Adrenal gland (tissue), 5 donors: ENCODE measurements at regions not wholly inside any gene's neighbourhood (a gene's known extent, or its start where the extent isn't known, plus 50 kb on each side); places are given as distances from the start of the nearest gene placed in this dataset.

Experiments used
- CTCF ChIP-seq, 6 experiments: fragments of 450-650 bp in 4 of 6; fragments of 200-600 bp in 2 of 6; sonication (generic) in 1 of 6; IDR thresholded peaks; 1 replicate in 5 of 6; 2 replicates in 1 of 6; pipeline versions ENCODE4 v1.5.1 to v1.8.0; 2016 to 2021; ENCODE audit warnings: antibody characterized with exemption in 6 of 6, mild to moderate bottlenecking in 2 of 6, moderate library complexity in 1 of 6
- POLR2A ChIP-seq, 2 donors: fragments of 450-650 bp; IDR thresholded peaks; one replicate each; pipeline ENCODE4 v1.6.1; 2017; ENCODE audit warnings: antibody characterized with exemption in 2 of 2, mild to moderate bottlenecking in 2 of 2, moderate library complexity in 1 of 2
- donor health status: DM: no; HTN: no; CAD: no.

- TF ChIP-seq CTCF (IDR thresholded peaks at IDR 0.05) (no peak), POLR2A (IDR thresholded peaks at IDR 0.05) (no peak)
Observed at GRCh38 chr2:234793212-234793785, 158.5 kb upstream of the SH3BP4 start.
